Astrocyte of the spinal cord (primary cell): ENCODE measurements at regions not wholly inside any gene's neighbourhood (a gene's known extent, or its start where the extent isn't known, plus 50 kb on each side); places are given as distances from the start of the nearest gene placed in this dataset.

Source experiments
- DNase-seq: peaks from one replicate; pipeline ENCODE4 v3.0.0; 2011; ENCODE audit warnings: low read depth, low spot score
- H3K4me3 ChIP-seq: 2 replicates; pipeline ENCODE4 v1.5.1; 2011; ENCODE audit warnings: low read depth, mild to moderate bottlenecking, low read length, moderate library complexity
- CTCF ChIP-seq: IDR thresholded peaks from 2 replicates; pipeline ENCODE4 v1.5.1; 2012; ENCODE audit warnings: low read depth, mild to moderate bottlenecking, low read length, inconsistent platforms
- in situ Hi-C: cut with HindIII; loops from 2 replicates; pipeline ENCODE4 v1.10.0; 2017; ENCODE audit warnings: low sequenced_read_pairs

- TF ChIP-seq CTCF, result no peak
- in situ Hi-C loops, result no loop called here
- H3K4me3 ChIP-seq, result no peak overlapping the region
- DNase-seq, result no peak
Measured at GRCh38 chr2:2867397-2867979, 510.1 kb downstream of the EIPR1 start.

- in situ Hi-C loops, result no loop called here
- no peak for TF ChIP-seq CTCF
- no peak overlapping the region for H3K4me3 ChIP-seq
- no peak for DNase-seq
Measured at GRCh38 chr2:2866459-2866858, 511.2 kb downstream of the EIPR1 start.

GRCh38 chr2:2862386-2862785 is 515.2 kb downstream of the EIPR1 start:
- in situ Hi-C loops, result no loop called here
- no peak for TF ChIP-seq CTCF
- no peak overlapping the region for H3K4me3 ChIP-seq
- no peak for DNase-seq

GRCh38 chr2:2861666-2862240 is 515.9 kb downstream of the EIPR1 start:
- in situ Hi-C loops, result no loop called here
- no peak for TF ChIP-seq CTCF
- no peak overlapping the region for H3K4me3 ChIP-seq
- no peak for DNase-seq

- H3K4me3 ChIP-seq, result no peak overlapping the region
- no peak for DNase-seq
- in situ Hi-C loops, result no loop called here
- TF ChIP-seq CTCF, result no peak
Measured at GRCh38 chr2:2860589-2861300, 516.9 kb downstream of the EIPR1 start.

GRCh38 chr2:2859732-2860131 is 517.9 kb downstream of the EIPR1 start:
- in situ Hi-C loops, result no loop called here
- TF ChIP-seq CTCF, result no peak
- no peak for DNase-seq
- no peak overlapping the region for H3K4me3 ChIP-seq
